ENCODE measurements at regions not wholly inside any gene's neighbourhood (a gene's known extent, or its start where the extent isn't known, plus 50 kb on each side); places are given as distances from the start of the nearest gene placed in this dataset.
"Not testable (repeated sequence)": the region's sequence is repeated elsewhere in the genome, so short reads cannot be mapped to it uniquely, and the experiment has no call there.

DNA sequence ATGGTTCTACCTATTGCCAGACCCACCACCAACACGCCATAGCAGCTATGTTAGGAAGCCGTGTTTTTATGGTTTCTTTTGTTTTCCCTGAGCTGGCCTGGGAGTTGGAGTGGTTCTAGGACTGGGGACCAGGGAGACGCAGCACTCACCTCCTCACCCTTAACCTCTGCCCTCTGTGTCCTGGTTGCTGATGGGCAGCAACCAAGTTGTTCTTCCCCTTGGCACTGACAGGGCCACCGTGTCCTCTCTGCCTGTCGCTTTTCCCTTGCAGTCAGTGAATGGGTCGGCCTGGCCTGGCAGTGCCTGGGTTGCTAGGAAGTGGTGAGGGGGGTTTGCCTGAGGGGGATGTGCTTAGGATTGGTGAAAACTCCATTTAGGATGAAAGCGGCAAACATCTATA is 197.1 kb upstream of the GATA6 start:
- DNase-seq (ENCODE audit: low read depth) = no peak
- no peak overlapping the region for H3K4me3 ChIP-seq (ENCODE audit: low read length)
- TF ChIP-seq, protein P1, sequence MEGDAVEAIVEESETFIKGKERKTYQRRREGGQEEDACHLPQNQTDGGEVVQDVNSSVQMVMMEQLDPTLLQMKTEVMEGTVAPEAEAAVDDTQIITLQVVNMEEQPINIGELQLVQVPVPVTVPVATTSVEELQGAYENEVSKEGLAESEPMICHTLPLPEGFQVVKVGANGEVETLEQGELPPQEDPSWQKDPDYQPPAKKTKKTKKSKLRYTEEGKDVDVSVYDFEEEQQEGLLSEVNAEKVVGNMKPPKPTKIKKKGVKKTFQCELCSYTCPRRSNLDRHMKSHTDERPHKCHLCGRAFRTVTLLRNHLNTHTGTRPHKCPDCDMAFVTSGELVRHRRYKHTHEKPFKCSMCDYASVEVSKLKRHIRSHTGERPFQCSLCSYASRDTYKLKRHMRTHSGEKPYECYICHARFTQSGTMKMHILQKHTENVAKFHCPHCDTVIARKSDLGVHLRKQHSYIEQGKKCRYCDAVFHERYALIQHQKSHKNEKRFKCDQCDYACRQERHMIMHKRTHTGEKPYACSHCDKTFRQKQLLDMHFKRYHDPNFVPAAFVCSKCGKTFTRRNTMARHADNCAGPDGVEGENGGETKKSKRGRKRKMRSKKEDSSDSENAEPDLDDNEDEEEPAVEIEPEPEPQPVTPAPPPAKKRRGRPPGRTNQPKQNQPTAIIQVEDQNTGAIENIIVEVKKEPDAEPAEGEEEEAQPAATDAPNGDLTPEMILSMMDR (IDR thresholded peaks at IDR 0.05; ENCODE audit: insufficient read depth, low read depth, low read length, missing control alignments) = no peak

- not testable (repeated sequence) for DNase-seq (ENCODE audit: low read depth); H3K4me3 ChIP-seq (ENCODE audit: low read length)
Observed at GRCh38 chr18:21975954-21976353, 193.4 kb upstream of the GATA6 start.

GRCh38 chr18:21978546-21979170 is 190.7 kb upstream of the GATA6 start:
- TF ChIP-seq, protein P1 (IDR thresholded peaks at IDR 0.05; ENCODE audit: insufficient read depth, low read depth, low read length, missing control alignments) = no peak
- DNase-seq (ENCODE audit: low read depth) = no peak
- no peak overlapping the region for H3K4me3 ChIP-seq (ENCODE audit: low read length)

- TF ChIP-seq, protein P1 (IDR thresholded peaks at IDR 0.05; ENCODE audit: insufficient read depth, low read depth, low read length, missing control alignments) = no peak
- H3K4me3 ChIP-seq (ENCODE audit: low read length) = no peak overlapping the region
- DNase-seq (ENCODE audit: low read depth) = no peak
Observed at GRCh38 chr18:21979171-21979560, 190.2 kb upstream of the GATA6 start.

GRCh38 chr18:21979759-21980158 is 189.6 kb upstream of the GATA6 start:
- TF ChIP-seq, protein P1 (IDR thresholded peaks at IDR 0.05; ENCODE audit: insufficient read depth, low read depth, low read length, missing control alignments) = no peak
- DNase-seq (ENCODE audit: low read depth) = no peak
- no peak overlapping the region for H3K4me3 ChIP-seq (ENCODE audit: low read length)

DNA sequence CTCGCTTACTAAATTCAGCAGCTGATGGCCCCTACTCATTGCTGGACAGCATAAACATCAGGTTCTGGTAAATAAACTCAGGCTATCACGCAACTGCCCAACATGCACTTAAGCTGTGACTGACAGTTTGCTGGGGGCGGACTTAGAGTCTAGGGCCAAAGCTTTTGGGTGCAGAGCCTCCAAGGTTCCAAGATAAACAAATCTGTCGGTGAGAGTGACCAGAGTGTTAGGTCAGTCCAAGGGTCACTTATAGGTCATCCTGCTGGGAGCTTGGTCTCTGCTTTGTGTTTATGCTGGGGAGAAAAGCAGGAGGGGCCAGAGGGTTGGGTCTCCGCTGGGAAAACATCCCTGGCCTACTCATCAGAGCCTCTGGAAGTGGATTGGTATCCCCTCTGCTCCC is 188.6 kb upstream of the GATA6 start:
- DNase-seq (ENCODE audit: low read depth) = no peak
- TF ChIP-seq, protein P1 (IDR thresholded peaks at IDR 0.05; ENCODE audit: insufficient read depth, low read depth, low read length, missing control alignments) = no peak

DNA sequence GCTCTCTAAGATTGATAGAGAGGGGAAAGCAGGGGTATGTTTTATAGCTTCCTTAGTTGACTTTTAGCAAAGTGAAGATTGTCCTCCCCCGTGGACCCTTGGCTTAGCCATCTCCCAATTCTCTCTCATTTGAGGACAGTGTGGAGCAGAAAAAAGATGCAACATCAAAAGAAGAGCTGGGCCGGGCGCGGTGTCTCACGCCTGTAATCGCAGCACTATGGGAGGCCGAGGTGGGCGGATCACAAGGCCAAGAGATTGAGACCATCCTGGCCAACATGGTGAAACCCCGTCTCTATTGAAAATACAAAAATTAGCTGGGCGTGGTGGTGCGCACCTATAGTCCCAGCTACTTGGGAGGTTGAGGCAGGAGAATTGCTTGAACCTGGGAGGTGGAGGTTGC is 187.9 kb upstream of the GATA6 start:
- H3K4me3 ChIP-seq (ENCODE audit: low read length); DNase-seq (ENCODE audit: low read depth): not testable (repeated sequence)

More for the DNA sequence above, 188.6 kb upstream of the GATA6 start:
- H3K4me3 ChIP-seq (ENCODE audit: low read length) = no peak overlapping the region

- no peak for DNase-seq (ENCODE audit: low read depth)
- TF ChIP-seq, protein P1 (IDR thresholded peaks at IDR 0.05; ENCODE audit: insufficient read depth, low read depth, low read length, missing control alignments) = no peak
- no peak overlapping the region for H3K4me3 ChIP-seq (ENCODE audit: low read length)
Observed at GRCh38 chr18:21991081-21991534, 178.3 kb upstream of the GATA6 start.

All from epithelial cell of esophagus (primary cell).